ENCODE measurements at regions not wholly inside any gene's neighbourhood (a gene's known extent, or its start where the extent isn't known, plus 50 kb on each side); places are given as distances from the start of the nearest gene placed in this dataset.

DNA sequence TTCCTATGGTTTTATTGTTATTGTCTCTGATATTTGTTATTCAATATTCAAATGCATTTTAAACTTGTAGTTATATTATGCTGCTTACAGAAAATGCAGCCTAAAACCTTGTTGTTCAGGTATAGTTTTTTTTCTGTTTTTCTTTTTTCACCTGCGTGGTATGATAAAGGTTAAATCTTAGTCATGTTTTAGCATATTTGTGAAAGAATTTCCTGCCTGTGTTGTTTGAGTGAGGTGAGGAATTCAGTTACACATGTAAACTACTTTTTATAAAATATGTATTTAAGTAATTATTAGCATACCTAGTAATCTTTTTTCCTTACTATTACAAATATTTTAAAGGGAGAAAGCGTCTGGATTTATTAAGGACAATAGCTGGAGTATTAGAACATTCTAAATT, 90.0 kb upstream of the NAALADL2 start:
- TF ChIP-seq, protein P1, sequence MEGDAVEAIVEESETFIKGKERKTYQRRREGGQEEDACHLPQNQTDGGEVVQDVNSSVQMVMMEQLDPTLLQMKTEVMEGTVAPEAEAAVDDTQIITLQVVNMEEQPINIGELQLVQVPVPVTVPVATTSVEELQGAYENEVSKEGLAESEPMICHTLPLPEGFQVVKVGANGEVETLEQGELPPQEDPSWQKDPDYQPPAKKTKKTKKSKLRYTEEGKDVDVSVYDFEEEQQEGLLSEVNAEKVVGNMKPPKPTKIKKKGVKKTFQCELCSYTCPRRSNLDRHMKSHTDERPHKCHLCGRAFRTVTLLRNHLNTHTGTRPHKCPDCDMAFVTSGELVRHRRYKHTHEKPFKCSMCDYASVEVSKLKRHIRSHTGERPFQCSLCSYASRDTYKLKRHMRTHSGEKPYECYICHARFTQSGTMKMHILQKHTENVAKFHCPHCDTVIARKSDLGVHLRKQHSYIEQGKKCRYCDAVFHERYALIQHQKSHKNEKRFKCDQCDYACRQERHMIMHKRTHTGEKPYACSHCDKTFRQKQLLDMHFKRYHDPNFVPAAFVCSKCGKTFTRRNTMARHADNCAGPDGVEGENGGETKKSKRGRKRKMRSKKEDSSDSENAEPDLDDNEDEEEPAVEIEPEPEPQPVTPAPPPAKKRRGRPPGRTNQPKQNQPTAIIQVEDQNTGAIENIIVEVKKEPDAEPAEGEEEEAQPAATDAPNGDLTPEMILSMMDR (IDR thresholded peaks at IDR 0.05), result no peak
- no peak for TF ChIP-seq POLR2A (IDR thresholded peaks at IDR 0.05)

Measured in tibial nerve (tissue), 3 donors.